ENCODE measurements at regions not wholly inside any gene's neighbourhood (a gene's known extent, or its start where the extent isn't known, plus 50 kb on each side); places are given as distances from the start of the nearest gene placed in this dataset.

DNA sequence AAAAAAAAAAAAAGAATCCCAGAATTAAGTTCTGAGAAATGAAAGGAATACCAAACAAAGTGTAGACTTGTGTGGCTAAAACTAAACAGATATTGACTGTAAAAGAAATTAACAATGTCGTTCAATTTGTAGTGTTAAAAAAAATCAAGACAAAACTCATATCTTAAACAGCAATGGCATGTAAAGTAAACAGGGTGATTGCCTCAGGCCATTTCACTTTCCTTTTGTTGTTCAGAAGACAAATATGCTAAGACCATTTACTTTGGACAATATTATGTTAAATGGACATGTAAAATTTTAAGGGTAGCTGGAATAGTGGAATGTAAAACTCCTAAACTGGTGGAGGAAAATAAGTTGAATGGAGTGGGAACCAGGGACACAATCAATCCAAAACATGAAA lies 139.1 kb downstream of the RTP4 start:
- no peak overlapping the region for H3K27ac Mint-ChIP-seq

DNA sequence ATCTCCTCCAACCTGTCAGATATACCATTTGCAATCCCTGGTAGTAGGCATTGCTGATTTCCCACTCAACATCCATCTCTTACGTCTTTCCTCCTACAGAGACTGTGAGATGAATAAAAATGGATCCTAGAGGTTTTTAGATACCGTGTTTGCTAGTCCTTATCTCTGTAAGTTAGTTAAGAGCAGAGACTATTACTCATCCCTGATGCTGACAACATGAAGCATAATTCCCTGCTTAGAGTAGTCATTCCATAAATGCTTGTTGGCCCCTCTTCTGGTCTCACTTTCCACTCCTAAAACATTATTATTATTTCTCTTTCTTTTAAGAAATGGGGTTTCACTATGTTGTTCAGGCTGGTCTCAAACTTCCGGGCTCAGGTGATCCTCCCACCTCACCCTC lies 136.2 kb downstream of the RTP4 start:
- no peak for ATAC-seq (ENCODE audit: poor library complexity)
- H3K4me3 ChIP-seq (ENCODE audit: low read length), result no peak overlapping the region
- no peak for DNase-seq
- Mint-ChIP-seq H3K4me1 (ENCODE audit: low read depth) (no peaks in the 10 kb centered on the region), H3K27me3 (peaks cover 27% of the 10 kb centered on the region), H3K9me3 (no peaks in the 10 kb centered on the region), H3K27ac (no peak overlapping the region), H3K4me3 (no peak overlapping the region), H3K36me3 (ENCODE audit: low read depth) (no peaks in the 10 kb centered on the region)
- TF ChIP-seq, protein P1, sequence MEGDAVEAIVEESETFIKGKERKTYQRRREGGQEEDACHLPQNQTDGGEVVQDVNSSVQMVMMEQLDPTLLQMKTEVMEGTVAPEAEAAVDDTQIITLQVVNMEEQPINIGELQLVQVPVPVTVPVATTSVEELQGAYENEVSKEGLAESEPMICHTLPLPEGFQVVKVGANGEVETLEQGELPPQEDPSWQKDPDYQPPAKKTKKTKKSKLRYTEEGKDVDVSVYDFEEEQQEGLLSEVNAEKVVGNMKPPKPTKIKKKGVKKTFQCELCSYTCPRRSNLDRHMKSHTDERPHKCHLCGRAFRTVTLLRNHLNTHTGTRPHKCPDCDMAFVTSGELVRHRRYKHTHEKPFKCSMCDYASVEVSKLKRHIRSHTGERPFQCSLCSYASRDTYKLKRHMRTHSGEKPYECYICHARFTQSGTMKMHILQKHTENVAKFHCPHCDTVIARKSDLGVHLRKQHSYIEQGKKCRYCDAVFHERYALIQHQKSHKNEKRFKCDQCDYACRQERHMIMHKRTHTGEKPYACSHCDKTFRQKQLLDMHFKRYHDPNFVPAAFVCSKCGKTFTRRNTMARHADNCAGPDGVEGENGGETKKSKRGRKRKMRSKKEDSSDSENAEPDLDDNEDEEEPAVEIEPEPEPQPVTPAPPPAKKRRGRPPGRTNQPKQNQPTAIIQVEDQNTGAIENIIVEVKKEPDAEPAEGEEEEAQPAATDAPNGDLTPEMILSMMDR (IDR thresholded peaks at IDR 0.05), result no peak
- H3K36me3 ChIP-seq (ENCODE audit: insufficient read depth, low read length), result no peaks in the 10 kb centered on the region
- ChIA-PET CTCF (no interaction called here), POLR2A (no interaction called here)
- intact Hi-C loops (cut with DNase I, micrococcal nuclease), result no loop called here
- peaks cover 0 to 4% of the 10 kb centered on the region in 2 experiments for H3K9me3 ChIP-seq (ENCODE audit: control insufficient read depth in 1 of 2, insufficient read depth in 1 of 2, low read length in 2 of 2)
- no peak overlapping the region for H3K27ac ChIP-seq (ENCODE audit: low read depth in 1 of 2, low read length in 2 of 2)
- H3K27me3 ChIP-seq (ENCODE audit: control insufficient read depth in 1 of 2, insufficient read depth in 2 of 2, low read length in 2 of 2), result peaks cover 0 to 5% of the 10 kb centered on the region in 2 experiments
- H3K4me1 ChIP-seq (ENCODE audit: insufficient read depth, low read length), result no peaks in the 10 kb centered on the region

More for the DNA sequence above, 139.1 kb downstream of the RTP4 start:
- Mint-ChIP-seq H3K9me3 (peaks cover under 1% of the 10 kb centered on the region), H3K36me3 (ENCODE audit: low read depth) (no peaks in the 10 kb centered on the region), H3K4me1 (ENCODE audit: low read depth) (no peaks in the 10 kb centered on the region), H3K27me3 (peaks cover 19% of the 10 kb centered on the region), H3K4me3 (no peak overlapping the region)
- POLR2A ChIA-PET, result no interaction called here
- intact Hi-C loops (cut with DNase I, micrococcal nuclease), result no loop called here
- no peaks in the 10 kb centered on the region for H3K27me3 ChIP-seq (ENCODE audit: control insufficient read depth in 1 of 2, insufficient read depth in 2 of 2, low read length in 2 of 2)
- no peak overlapping the region for H3K4me3 ChIP-seq (ENCODE audit: low read length)
- no peak for ATAC-seq (ENCODE audit: poor library complexity)
- peaks cover 0 to 4% of the 10 kb centered on the region in 2 experiments for H3K9me3 ChIP-seq (ENCODE audit: control insufficient read depth in 1 of 2, insufficient read depth in 1 of 2, low read length in 2 of 2)
- H3K36me3 ChIP-seq (ENCODE audit: insufficient read depth, low read length), result no peaks in the 10 kb centered on the region
- H3K4me1 ChIP-seq (ENCODE audit: insufficient read depth, low read length), result no peaks in the 10 kb centered on the region
- CTCF ChIA-PET, result no interaction called here
- no peak for DNase-seq
- TF ChIP-seq, protein P1 (IDR thresholded peaks at IDR 0.05), result no peak
- H3K27ac ChIP-seq (ENCODE audit: low read depth in 1 of 2, low read length in 2 of 2), result no peak overlapping the region

DNA sequence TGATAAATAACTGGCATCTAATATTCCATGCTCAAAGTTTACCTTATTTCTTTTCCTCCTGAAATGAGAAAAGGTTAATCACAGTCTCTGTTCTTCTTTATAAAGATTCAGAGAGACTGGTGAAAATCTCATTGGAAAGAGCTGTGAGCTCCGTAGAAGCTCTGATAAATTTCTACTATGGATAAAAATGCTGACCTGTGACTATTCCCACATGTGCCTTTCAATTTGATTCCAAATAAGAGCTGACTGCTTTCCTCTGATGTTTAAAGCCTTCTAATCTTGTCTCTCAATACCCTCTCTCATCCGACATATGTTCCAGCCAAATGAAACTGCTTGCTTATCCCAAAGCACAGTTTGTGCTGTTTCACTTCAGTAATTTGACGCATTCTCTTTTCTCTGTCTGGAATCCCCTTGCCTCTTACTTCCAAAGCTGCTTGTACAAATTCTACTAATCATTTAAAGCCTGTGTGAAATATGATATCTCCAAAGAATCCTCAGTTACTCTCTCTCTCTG lies 130.1 kb downstream of the RTP4 start:
- DNase-seq (no peak), ATAC-seq (ENCODE audit: poor library complexity) (no peak)
- TF ChIP-seq, protein P1 (IDR thresholded peaks at IDR 0.05), result no peak
- H3K36me3 Mint-ChIP-seq (ENCODE audit: low read depth), result no peaks in the 10 kb centered on the region
- no peaks in the 10 kb centered on the region for H3K4me1 ChIP-seq (ENCODE audit: insufficient read depth, low read length)
- H3K4me3 Mint-ChIP-seq, result no peak overlapping the region
- no peak overlapping the region for H3K27ac Mint-ChIP-seq
- no peak overlapping the region for H3K4me3 ChIP-seq (ENCODE audit: low read length)
- no peaks in the 10 kb centered on the region for H3K4me1 Mint-ChIP-seq (ENCODE audit: low read depth)
- peaks cover 0 to 7% of the 10 kb centered on the region in 2 experiments for H3K27me3 ChIP-seq (ENCODE audit: control insufficient read depth in 1 of 2, insufficient read depth in 2 of 2, low read length in 2 of 2)
- no peaks in the 10 kb centered on the region for H3K9me3 Mint-ChIP-seq
- no peaks in the 10 kb centered on the region for H3K36me3 ChIP-seq (ENCODE audit: insufficient read depth, low read length)
- H3K27me3 Mint-ChIP-seq, result peaks cover 14% of the 10 kb centered on the region
- H3K27ac ChIP-seq (ENCODE audit: low read depth in 1 of 2, low read length in 2 of 2), result no peak overlapping the region
- H3K9me3 ChIP-seq (ENCODE audit: control insufficient read depth in 1 of 2, insufficient read depth in 1 of 2, low read length in 2 of 2), result no peaks in the 10 kb centered on the region
- POLR2A ChIA-PET, result no interaction called here
- CTCF ChIA-PET, result no interaction called here
- intact Hi-C loops (cut with DNase I, micrococcal nuclease), result no loop called here

All from CD4-positive, alpha-beta T cell (primary cell).